RWPE2 (cell line): ENCODE measurements at regions not wholly inside any gene's neighbourhood (a gene's known extent, or its start where the extent isn't known, plus 50 kb on each side); places are given as distances from the start of the nearest gene placed in this dataset.

Experiments
- ATAC-seq: fragments of 200-7000 bp; cut with Tn5 transposase; 3 replicates; pipeline ENCODE4 v1.9.1; 2021; ENCODE audit warnings: low read depth
- DNase-seq: peaks from one replicate; pipeline ENCODE4 v3.0.0-alpha.2; 2020; ENCODE audit warnings: low spot score
- H3K27ac ChIP-seq: fragments of 450-650 bp; 2 replicates; pipeline ENCODE4 v1.5.1; 2017; ENCODE audit warnings: mild to moderate bottlenecking; ENCODE audit not compliant: poor library complexity, severe bottlenecking
- H3K27me3 ChIP-seq: fragments of 250-450 bp; sonication (Bioruptor Pico); 2 replicates; pipeline ENCODE4 v1.5.1; 2021; ENCODE audit warnings: mild to moderate bottlenecking, moderate library complexity; ENCODE audit not compliant: insufficient read depth, poor library complexity, severe bottlenecking
- H3K36me3 ChIP-seq: fragments of 250-450 bp; sonication (Bioruptor Pico); 2 replicates; pipeline ENCODE4 v1.5.1; 2020; ENCODE audit warnings: low read depth, mild to moderate bottlenecking, moderate library complexity
- H3K4me1 ChIP-seq: fragments of 250-450 bp; sonication (Bioruptor Pico); 2 replicates; pipeline ENCODE4 v1.5.1; 2021; ENCODE audit warnings: mild to moderate bottlenecking, moderate library complexity; ENCODE audit not compliant: insufficient read depth, poor library complexity, severe bottlenecking
- H3K4me3 ChIP-seq: fragments of 250-450 bp; sonication (Bioruptor Pico); 2 replicates; pipeline ENCODE4 v1.5.1; 2021; ENCODE audit warnings: mild to moderate bottlenecking, moderate library complexity; ENCODE audit not compliant: severe bottlenecking
- H3K9me3 ChIP-seq: fragments of 250-450 bp; sonication (Bioruptor Pico); 2 replicates; pipeline ENCODE4 v1.5.1; 2021; ENCODE audit warnings: mild to moderate bottlenecking, moderate library complexity; ENCODE audit not compliant: severe bottlenecking
- TF ChIP-seq, protein P1 (sequence below): fragments of 450-650 bp; IDR thresholded peaks from one replicate; pipeline ENCODE4 v1.5.1; 2017; ENCODE audit warnings: mild to moderate bottlenecking, moderate library complexity; ENCODE audit not compliant: poor library complexity, severe bottlenecking

DNA sequence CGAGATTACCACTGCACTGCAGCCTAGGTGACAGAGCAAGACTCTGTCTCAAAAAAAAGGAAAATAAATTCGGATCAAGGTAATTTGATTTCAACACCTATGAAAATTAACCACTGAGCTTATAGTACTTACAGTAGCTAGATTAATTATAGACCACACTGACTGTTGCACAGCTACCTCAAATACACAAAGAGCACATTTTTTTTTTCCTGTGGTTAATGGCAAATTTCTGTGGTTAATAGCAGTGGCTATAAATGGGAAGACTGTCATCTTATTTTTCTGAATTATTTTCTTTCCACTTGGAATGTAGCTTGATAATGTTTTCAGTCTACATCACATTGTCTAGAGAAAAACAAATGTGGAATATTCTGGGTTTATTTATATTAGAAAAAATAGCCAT, 1661.6 kb upstream of the PCDH7 start:
- ATAC-seq = no peak
- no peak overlapping the region for H3K4me3 ChIP-seq
- H3K27me3 ChIP-seq = no peaks in the 10 kb centered on the region
- no peaks in the 10 kb centered on the region for H3K4me1 ChIP-seq
- TF ChIP-seq, protein P1, sequence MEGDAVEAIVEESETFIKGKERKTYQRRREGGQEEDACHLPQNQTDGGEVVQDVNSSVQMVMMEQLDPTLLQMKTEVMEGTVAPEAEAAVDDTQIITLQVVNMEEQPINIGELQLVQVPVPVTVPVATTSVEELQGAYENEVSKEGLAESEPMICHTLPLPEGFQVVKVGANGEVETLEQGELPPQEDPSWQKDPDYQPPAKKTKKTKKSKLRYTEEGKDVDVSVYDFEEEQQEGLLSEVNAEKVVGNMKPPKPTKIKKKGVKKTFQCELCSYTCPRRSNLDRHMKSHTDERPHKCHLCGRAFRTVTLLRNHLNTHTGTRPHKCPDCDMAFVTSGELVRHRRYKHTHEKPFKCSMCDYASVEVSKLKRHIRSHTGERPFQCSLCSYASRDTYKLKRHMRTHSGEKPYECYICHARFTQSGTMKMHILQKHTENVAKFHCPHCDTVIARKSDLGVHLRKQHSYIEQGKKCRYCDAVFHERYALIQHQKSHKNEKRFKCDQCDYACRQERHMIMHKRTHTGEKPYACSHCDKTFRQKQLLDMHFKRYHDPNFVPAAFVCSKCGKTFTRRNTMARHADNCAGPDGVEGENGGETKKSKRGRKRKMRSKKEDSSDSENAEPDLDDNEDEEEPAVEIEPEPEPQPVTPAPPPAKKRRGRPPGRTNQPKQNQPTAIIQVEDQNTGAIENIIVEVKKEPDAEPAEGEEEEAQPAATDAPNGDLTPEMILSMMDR = no peak
- DNase-seq = no peak
- no peaks in the 10 kb centered on the region for H3K9me3 ChIP-seq
- no peak overlapping the region for H3K27ac ChIP-seq
- H3K36me3 ChIP-seq = no peaks in the 10 kb centered on the region

DNA sequence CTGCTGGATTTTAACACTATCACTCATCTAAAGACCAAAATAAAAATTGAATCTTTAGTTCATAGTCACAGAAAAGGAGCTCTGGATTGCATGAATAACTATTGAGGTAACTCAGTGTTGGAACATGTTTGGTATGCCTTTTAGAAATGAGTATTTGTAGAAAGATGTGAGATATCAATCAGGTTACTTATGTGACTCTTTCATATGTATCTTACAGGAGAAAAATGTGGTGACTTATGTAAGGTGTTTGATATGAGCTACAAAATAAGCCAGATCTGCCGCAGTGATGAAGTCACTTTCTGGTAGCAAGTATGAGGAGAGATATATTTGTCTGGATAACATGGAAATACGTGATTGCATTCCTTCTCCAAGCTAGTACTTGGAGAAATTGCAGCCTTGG, 1653.3 kb upstream of the PCDH7 start:
- TF ChIP-seq, protein P1 = no peak
- DNase-seq = no peak
- no peak for ATAC-seq
- Histone ChIP-seq H3K9me3 (no peaks in the 10 kb centered on the region), H3K4me3 (no peak overlapping the region), H3K36me3 (no peaks in the 10 kb centered on the region), H3K27ac (no peak overlapping the region), H3K4me1 (no peaks in the 10 kb centered on the region), H3K27me3 (no peaks in the 10 kb centered on the region)

DNA sequence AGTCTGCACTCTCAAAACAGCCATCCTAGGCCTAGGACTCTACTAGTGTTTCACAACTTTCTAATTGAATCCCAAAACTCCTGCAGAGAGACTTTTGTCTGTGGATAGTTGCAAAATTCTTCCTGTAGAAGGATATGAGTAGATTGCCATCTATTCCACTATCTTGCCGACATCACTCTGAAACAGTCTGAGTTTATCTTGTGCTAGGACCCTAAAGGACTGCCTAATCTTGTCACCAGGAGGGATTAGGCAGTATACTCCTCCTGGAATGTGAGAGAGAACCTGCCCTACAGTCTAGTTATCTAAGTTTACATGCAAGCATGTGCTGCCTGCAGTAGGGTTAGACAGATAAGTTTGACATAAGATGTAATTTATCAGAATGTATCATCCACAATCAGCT, 1646.6 kb upstream of the PCDH7 start:
- Histone ChIP-seq H3K27ac (no peak overlapping the region), H3K36me3 (no peaks in the 10 kb centered on the region), H3K27me3 (no peaks in the 10 kb centered on the region), H3K4me1 (no peaks in the 10 kb centered on the region), H3K9me3 (no peaks in the 10 kb centered on the region), H3K4me3 (no peak overlapping the region)
- no peak for ATAC-seq
- TF ChIP-seq, protein P1 = no peak
- DNase-seq = no peak

DNA sequence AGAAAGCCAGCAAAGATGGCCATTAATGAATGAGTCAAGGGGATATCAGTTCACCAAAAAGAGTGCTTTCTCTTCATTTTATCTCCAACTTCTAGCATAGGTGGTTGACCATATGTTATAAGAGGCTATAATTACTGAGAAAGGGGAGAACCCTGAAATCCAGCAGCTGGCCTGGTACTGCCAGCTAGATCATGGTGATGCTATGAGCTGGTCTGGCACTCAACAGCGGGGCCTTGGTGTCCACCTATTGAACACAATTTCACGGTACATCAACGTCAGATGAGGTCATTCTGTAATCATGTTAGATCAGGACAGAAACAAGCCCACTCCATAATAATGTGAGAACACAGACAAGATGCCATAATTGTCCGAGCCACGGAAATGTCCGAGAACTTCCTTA, 1644.8 kb upstream of the PCDH7 start:
- H3K27ac ChIP-seq = no peak overlapping the region

DNA sequence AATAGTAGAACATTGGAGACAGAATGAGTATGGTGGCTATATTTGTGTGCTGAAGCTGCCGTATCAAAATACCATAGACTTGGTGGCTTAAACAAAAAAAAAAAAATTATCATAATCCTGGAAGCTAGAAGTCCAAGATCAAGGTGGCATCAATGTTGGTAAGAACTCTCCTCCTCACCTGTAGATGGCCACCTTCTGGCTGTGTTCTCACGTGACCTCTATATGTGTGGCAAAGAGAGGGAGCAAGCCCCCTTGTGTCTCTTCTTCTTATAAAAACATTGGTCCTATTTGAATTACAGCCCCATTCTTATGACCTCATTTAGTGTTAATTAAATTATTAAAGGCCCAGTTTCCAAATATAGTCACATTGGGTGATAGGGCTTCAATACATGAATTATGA, 1640.9 kb upstream of the PCDH7 start:
- H3K27ac ChIP-seq = no peak overlapping the region
- no peak for ATAC-seq
- H3K9me3 ChIP-seq = no peaks in the 10 kb centered on the region
- peaks cover 5% of the 10 kb centered on the region for H3K4me1 ChIP-seq
- no peaks in the 10 kb centered on the region for H3K36me3 ChIP-seq
- H3K4me3 ChIP-seq = no peak overlapping the region
- TF ChIP-seq, protein P1 = peak; percentile 32
- DNase-seq = no peak
- no peaks in the 10 kb centered on the region for H3K27me3 ChIP-seq

More for the DNA sequence above, 1644.8 kb upstream of the PCDH7 start:
- TF ChIP-seq, protein P1 = no peak
- no peaks in the 10 kb centered on the region for H3K9me3 ChIP-seq
- DNase-seq (no peak), ATAC-seq (no peak)
- no peak overlapping the region for H3K4me3 ChIP-seq
- no peaks in the 10 kb centered on the region for H3K36me3 ChIP-seq
- H3K27me3 ChIP-seq = no peaks in the 10 kb centered on the region
- no peaks in the 10 kb centered on the region for H3K4me1 ChIP-seq
